ENCODE measurements at regions not wholly inside any gene's neighbourhood (a gene's known extent, or its start where the extent isn't known, plus 50 kb on each side); places are given as distances from the start of the nearest gene placed in this dataset.
A peak's percentile ranks its signal among the peaks of the same experiment; 100 is the strongest.

GRCh38 chr21:28487455-28488070 is 505.1 kb downstream of the LTN1 start:
- H3K4me3 ChIP-seq: no peak overlapping the region
- H3K27me3 ChIP-seq: no peaks in the 10 kb centered on the region
- no peak for TF ChIP-seq POLR2A (IDR thresholded peaks at IDR 0.05)
- TF ChIP-seq POLR2AphosphoS5 (IDR thresholded peaks at IDR 0.05): peak; percentile 43
- H3K36me3 ChIP-seq: no peaks in the 10 kb centered on the region
- ATAC-seq: no peak
- peaks cover 0 to 22% (median 5%) of the 10 kb centered on the region in 3 donors for H3K4me1 ChIP-seq
- WGBS, 2 donors (ENCODE audit: low coverage in 1 of 2): 77 to 78% methylated on average over 9 of the region's 9 CpGs
- no peak overlapping the region for H3K27ac ChIP-seq
- no peaks in the 10 kb centered on the region for H3K9me3 ChIP-seq

GRCh38 chr21:28485301-28486022 is 507.2 kb downstream of the LTN1 start:
- peaks cover 0 to 24% (median 5%) of the 10 kb centered on the region in 3 donors for H3K4me1 ChIP-seq
- no peak for ATAC-seq
- no peaks in the 10 kb centered on the region for H3K36me3 ChIP-seq
- no peak overlapping the region for H3K27ac ChIP-seq
- H3K9me3 ChIP-seq: no peaks in the 10 kb centered on the region
- no peaks in the 10 kb centered on the region for H3K27me3 ChIP-seq
- H3K4me3 ChIP-seq: no peak overlapping the region
- TF ChIP-seq POLR2AphosphoS5 (IDR thresholded peaks at IDR 0.05) (no peak), EP300 (IDR thresholded peaks at IDR 0.05) (no peak), POLR2A (IDR thresholded peaks at IDR 0.05) (no peak)
- TF ChIP-seq, protein P1, sequence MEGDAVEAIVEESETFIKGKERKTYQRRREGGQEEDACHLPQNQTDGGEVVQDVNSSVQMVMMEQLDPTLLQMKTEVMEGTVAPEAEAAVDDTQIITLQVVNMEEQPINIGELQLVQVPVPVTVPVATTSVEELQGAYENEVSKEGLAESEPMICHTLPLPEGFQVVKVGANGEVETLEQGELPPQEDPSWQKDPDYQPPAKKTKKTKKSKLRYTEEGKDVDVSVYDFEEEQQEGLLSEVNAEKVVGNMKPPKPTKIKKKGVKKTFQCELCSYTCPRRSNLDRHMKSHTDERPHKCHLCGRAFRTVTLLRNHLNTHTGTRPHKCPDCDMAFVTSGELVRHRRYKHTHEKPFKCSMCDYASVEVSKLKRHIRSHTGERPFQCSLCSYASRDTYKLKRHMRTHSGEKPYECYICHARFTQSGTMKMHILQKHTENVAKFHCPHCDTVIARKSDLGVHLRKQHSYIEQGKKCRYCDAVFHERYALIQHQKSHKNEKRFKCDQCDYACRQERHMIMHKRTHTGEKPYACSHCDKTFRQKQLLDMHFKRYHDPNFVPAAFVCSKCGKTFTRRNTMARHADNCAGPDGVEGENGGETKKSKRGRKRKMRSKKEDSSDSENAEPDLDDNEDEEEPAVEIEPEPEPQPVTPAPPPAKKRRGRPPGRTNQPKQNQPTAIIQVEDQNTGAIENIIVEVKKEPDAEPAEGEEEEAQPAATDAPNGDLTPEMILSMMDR (IDR thresholded peaks at IDR 0.05): no peak
- 82 to 91% methylated on average over 4 of the region's 4 CpGs for WGBS, 2 donors (ENCODE audit: low coverage in 1 of 2)

- H3K36me3 ChIP-seq: no peaks in the 10 kb centered on the region
- H3K4me3 ChIP-seq: no peak overlapping the region
- no peak overlapping the region for H3K27ac ChIP-seq
- no peak for ATAC-seq
- WGBS, 2 donors (ENCODE audit: low coverage in 1 of 2): 48 to 56% methylated on average over 3 of the region's 3 CpGs
- H3K9me3 ChIP-seq: no peaks in the 10 kb centered on the region
- no peak for TF ChIP-seq EP300 (IDR thresholded peaks at IDR 0.05)
- TF ChIP-seq, protein P1 (IDR thresholded peaks at IDR 0.05): no peak
- TF ChIP-seq POLR2AphosphoS5 (IDR thresholded peaks at IDR 0.05): no peak
- TF ChIP-seq POLR2A (IDR thresholded peaks at IDR 0.05): no peak
- H3K27me3 ChIP-seq: no peaks in the 10 kb centered on the region
- peaks cover 0 to 10% (median 0%) of the 10 kb centered on the region in 3 donors for H3K4me1 ChIP-seq
These were observed 509.2 kb downstream of the LTN1 start for GRCh38 chr21:28483301-28484035.

DNA sequence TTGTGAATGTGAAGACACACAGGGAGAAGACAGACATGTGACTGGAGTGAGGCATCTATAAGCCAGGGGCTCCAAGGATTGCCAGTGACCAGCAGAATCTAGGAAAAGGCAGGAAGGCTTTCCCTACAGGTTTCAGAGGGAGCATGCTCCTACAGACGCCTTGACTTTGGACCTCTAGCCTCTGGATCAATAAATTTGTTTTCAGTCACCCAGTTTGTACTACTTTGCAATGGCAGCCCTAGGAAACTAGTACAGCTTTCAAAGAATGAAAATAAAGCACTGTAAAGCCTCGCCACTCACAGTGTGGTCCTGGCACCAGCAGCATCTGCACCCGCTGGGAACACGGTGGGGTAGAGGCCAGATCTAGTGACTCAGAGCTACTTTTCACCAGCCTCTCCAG is 510.0 kb downstream of the LTN1 start:
- Histone ChIP-seq H3K36me3 (no peaks in the 10 kb centered on the region), H3K27me3 (no peaks in the 10 kb centered on the region), H3K4me1 (peaks cover 0 to 10% (median 0%) of the 10 kb centered on the region in 3 donors), H3K9me3 (no peaks in the 10 kb centered on the region), H3K27ac (no peak overlapping the region), H3K4me3 (no peak overlapping the region)
- ATAC-seq: no peak
- TF ChIP-seq, protein P1 (IDR thresholded peaks at IDR 0.05): no peak
- TF ChIP-seq POLR2A (IDR thresholded peaks at IDR 0.05) (no peak), EP300 (IDR thresholded peaks at IDR 0.05) (no peak), POLR2AphosphoS5 (IDR thresholded peaks at IDR 0.05) (no peak)
- 69 to 95% methylated on average over 2 of the region's 4 CpGs for WGBS, 2 donors (ENCODE audit: low coverage in 1 of 2)

DNA sequence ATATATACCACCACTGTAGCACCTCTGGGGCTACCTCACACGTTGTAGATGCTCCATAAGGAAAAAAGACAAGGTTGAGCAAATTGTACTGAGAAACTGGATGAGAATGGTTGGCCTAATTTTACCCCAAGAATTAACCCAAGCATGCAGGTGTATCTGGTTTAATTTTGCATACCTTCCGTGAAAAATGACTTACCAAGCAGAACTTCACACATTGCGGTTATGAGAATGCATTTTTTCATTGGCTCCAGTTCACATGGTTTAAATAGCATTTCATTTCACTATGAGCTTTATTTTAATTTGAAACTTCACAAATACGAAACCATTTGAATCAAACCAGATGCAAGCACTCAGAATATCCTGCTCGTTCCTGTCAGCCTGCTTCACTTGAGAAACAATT is 512.2 kb downstream of the LTN1 start:
- H3K4me1 ChIP-seq: peaks cover 0 to 13% (median 0%) of the 10 kb centered on the region in 3 donors
- no peaks in the 10 kb centered on the region for H3K27me3 ChIP-seq
- ATAC-seq: no peak
- no peaks in the 10 kb centered on the region for H3K36me3 ChIP-seq
- no peaks in the 10 kb centered on the region for H3K9me3 ChIP-seq
- 41 to 58% methylated on average over 4 to 5 of the region's 5 CpGs for WGBS, 2 donors (ENCODE audit: low coverage in 1 of 2)
- no peak for TF ChIP-seq POLR2AphosphoS5 (IDR thresholded peaks at IDR 0.05)
- no peak for TF ChIP-seq POLR2A (IDR thresholded peaks at IDR 0.05)
- no peak for TF ChIP-seq EP300 (IDR thresholded peaks at IDR 0.05)
- TF ChIP-seq, protein P1 (IDR thresholded peaks at IDR 0.05): no peak
- H3K27ac ChIP-seq: no peak overlapping the region
- no peak overlapping the region for H3K4me3 ChIP-seq
